SK-N-SH treated with all-trans-retinoic acid at 6 μM for 48 hours (cell line): ENCODE measurements at regions not wholly inside any gene's neighbourhood (a gene's known extent, or its start where the extent isn't known, plus 50 kb on each side); places are given as distances from the start of the nearest gene placed in this dataset.

Experiments used
- ARNTL ChIP-seq: fragments of 450-650 bp; formaldehyde crosslinking; IDR thresholded peaks from 2 replicates; pipeline ENCODE4 v1.5.0; 2020; ENCODE audit warnings: low read depth, mild to moderate bottlenecking, moderate library complexity, borderline replicate concordance
- BACH2 ChIP-seq: fragments of 250-450 bp; sonication (Bioruptor Pico); IDR thresholded peaks from 2 replicates; pipeline ENCODE4 v1.9.0; 2021; ENCODE audit warnings: mild to moderate bottlenecking, borderline replicate concordance
- ESRRG ChIP-seq: fragments of 250-450 bp; sonication (Bioruptor Pico); IDR thresholded peaks from 2 replicates; pipeline ENCODE4 v1.6.1; 2021; ENCODE audit warnings: mild to moderate bottlenecking
- ISL1 ChIP-seq: fragments of 250-450 bp; sonication (Bioruptor Pico); IDR thresholded peaks from 2 replicates; pipeline ENCODE4 v2.1.2; 2022; ENCODE audit warnings: mild to moderate bottlenecking, moderate library complexity
- ZNF565 ChIP-seq: fragments of 450-650 bp; formaldehyde crosslinking; conservative IDR thresholded peaks from 2 replicates; pipeline ENCODE4 v1.5.0; 2020; ENCODE audit warnings: low read depth, mild to moderate bottlenecking, moderate library complexity
- ZNF8 ChIP-seq: fragments of 450-650 bp; formaldehyde crosslinking; IDR thresholded peaks from 2 replicates; pipeline ENCODE4 v1.5.0; 2020; ENCODE audit warnings: mild to moderate bottlenecking, moderate library complexity
- TF ChIP-seq, protein P1 (sequence below): fragments of 250-450 bp; sonication (Bioruptor Pico); IDR thresholded peaks from 2 replicates; pipeline ENCODE4 v1.5.1; 2021; ENCODE audit warnings: mild to moderate bottlenecking, moderate library complexity
- TF ChIP-seq, protein P2 (sequence below): fragments of 250-450 bp; sonication (Bioruptor Pico); IDR thresholded peaks from 2 replicates; pipeline ENCODE4 v1.5.1; 2020; ENCODE audit warnings: low read depth, mild to moderate bottlenecking, moderate library complexity

DNA sequence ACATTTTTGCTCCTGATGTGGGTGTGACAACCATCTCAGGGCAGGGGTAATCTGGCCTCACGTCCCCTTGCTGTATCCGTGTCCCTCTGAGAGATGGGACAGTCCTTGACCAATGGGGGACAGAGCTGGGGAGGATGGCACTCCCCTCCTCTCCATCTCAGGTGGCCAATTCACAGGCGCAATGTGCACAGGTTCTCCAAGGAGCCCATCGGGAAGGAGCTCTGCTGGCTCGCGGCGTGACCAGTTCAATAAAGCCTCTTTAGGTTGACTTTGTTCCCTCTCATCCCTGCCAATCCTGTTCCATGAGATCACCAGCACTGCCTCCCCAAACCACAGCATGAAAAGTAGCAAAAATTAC is 196.3 kb upstream of the SLC24A3 start:
- no peak for TF ChIP-seq BACH2 (CRISPR knock-in tag)
- TF ChIP-seq ESRRG, result no peak
- TF ChIP-seq, protein P1, sequence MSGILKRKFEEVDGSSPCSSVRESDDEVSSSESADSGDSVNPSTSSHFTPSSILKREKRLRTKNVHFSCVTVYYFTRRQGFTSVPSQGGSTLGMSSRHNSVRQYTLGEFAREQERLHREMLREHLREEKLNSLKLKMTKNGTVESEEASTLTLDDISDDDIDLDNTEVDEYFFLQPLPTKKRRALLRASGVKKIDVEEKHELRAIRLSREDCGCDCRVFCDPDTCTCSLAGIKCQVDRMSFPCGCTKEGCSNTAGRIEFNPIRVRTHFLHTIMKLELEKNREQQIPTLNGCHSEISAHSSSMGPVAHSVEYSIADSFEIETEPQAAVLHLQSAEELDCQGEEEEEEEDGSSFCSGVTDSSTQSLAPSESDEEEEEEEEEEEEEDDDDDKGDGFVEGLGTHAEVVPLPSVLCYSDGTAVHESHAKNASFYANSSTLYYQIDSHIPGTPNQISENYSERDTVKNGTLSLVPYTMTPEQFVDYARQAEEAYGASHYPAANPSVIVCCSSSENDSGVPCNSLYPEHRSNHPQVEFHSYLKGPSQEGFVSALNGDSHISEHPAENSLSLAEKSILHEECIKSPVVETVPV (CRISPR knock-in tag), result no peak
- TF ChIP-seq, protein P2, sequence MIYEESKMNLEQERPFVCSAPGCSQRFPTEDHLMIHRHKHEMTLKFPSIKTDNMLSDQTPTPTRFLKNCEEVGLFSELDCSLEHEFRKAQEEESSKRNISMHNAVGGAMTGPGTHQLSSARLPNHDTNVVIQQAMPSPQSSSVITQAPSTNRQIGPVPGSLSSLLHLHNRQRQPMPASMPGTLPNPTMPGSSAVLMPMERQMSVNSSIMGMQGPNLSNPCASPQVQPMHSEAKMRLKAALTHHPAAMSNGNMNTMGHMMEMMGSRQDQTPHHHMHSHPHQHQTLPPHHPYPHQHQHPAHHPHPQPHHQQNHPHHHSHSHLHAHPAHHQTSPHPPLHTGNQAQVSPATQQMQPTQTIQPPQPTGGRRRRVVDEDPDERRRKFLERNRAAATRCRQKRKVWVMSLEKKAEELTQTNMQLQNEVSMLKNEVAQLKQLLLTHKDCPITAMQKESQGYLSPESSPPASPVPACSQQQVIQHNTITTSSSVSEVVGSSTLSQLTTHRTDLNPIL (CRISPR knock-in tag), result no peak
- no peak for TF ChIP-seq ZNF565 (CRISPR knock-in tag)
- no peak for TF ChIP-seq ARNTL (CRISPR knock-in tag)
- no peak for TF ChIP-seq ISL1 (CRISPR knock-in tag)
- no peak for TF ChIP-seq ZNF8 (CRISPR knock-in tag)
